ENCODE measurements at regions not wholly inside any gene's neighbourhood (a gene's known extent, or its start where the extent isn't known, plus 50 kb on each side); places are given as distances from the start of the nearest gene placed in this dataset.

GRCh38 chr22:47284822-47285221, 522.4 kb downstream of the TBC1D22A start:
- no peaks in the 10 kb centered on the region for H3K9me3 ChIP-seq (ENCODE audit: low read depth)
- no peak for TF ChIP-seq CTCF (IDR thresholded peaks at IDR 0.05; ENCODE audit: low read depth, low read length)
- H3K27ac ChIP-seq, result no peak overlapping the region
- DNase-seq (ENCODE audit: low read depth in 1 of 2, low spot score in 1 of 2), result no peak
- H3K27me3 ChIP-seq, result no peaks in the 10 kb centered on the region
- no peaks in the 10 kb centered on the region for H3K4me1 ChIP-seq (ENCODE audit: low read depth)
- H3K36me3 ChIP-seq, result no peaks in the 10 kb centered on the region
- H3K4me3 ChIP-seq, result no peak overlapping the region

- H3K4me3 ChIP-seq, result no peak overlapping the region
- no peaks in the 10 kb centered on the region for H3K4me1 ChIP-seq (ENCODE audit: low read depth)
- no peaks in the 10 kb centered on the region for H3K36me3 ChIP-seq
- no peak for DNase-seq (ENCODE audit: low read depth in 1 of 2, low spot score in 1 of 2)
- TF ChIP-seq CTCF (IDR thresholded peaks at IDR 0.05; ENCODE audit: low read depth, low read length), result no peak
- no peaks in the 10 kb centered on the region for H3K27me3 ChIP-seq
- H3K27ac ChIP-seq, result no peak overlapping the region
- no peaks in the 10 kb centered on the region for H3K9me3 ChIP-seq (ENCODE audit: low read depth)
These were observed 521.9 kb downstream of the TBC1D22A start for GRCh38 chr22:47284360-47284759.

- Histone ChIP-seq H3K27ac (no peak overlapping the region), H3K4me1 (ENCODE audit: low read depth) (no peaks in the 10 kb centered on the region), H3K27me3 (no peaks in the 10 kb centered on the region), H3K36me3 (no peaks in the 10 kb centered on the region), H3K9me3 (ENCODE audit: low read depth) (no peaks in the 10 kb centered on the region), H3K4me3 (no peak overlapping the region)
- no peak for DNase-seq (ENCODE audit: low read depth in 1 of 2, low spot score in 1 of 2)
- no peak for TF ChIP-seq CTCF (IDR thresholded peaks at IDR 0.05; ENCODE audit: low read depth, low read length)
These were observed 521.3 kb downstream of the TBC1D22A start for GRCh38 chr22:47283616-47284270.

GRCh38 chr22:47282851-47283250, 520.4 kb downstream of the TBC1D22A start:
- DNase-seq (ENCODE audit: low read depth in 1 of 2, low spot score in 1 of 2), result no peak
- Histone ChIP-seq H3K9me3 (ENCODE audit: low read depth) (no peaks in the 10 kb centered on the region), H3K4me3 (no peak overlapping the region), H3K27ac (no peak overlapping the region), H3K4me1 (ENCODE audit: low read depth) (no peaks in the 10 kb centered on the region), H3K36me3 (no peaks in the 10 kb centered on the region), H3K27me3 (no peaks in the 10 kb centered on the region)
- no peak for TF ChIP-seq CTCF (IDR thresholded peaks at IDR 0.05; ENCODE audit: low read depth, low read length)

- no peak for TF ChIP-seq CTCF (IDR thresholded peaks at IDR 0.05; ENCODE audit: low read depth, low read length)
These were observed 519.9 kb downstream of the TBC1D22A start for GRCh38 chr22:47282366-47282765.

More at GRCh38 chr22:47282366-47282765, 519.9 kb downstream of the TBC1D22A start:
- Histone ChIP-seq H3K36me3 (no peaks in the 10 kb centered on the region), H3K4me3 (no peak overlapping the region), H3K9me3 (ENCODE audit: low read depth) (no peaks in the 10 kb centered on the region), H3K27ac (no peak overlapping the region), H3K4me1 (ENCODE audit: low read depth) (no peaks in the 10 kb centered on the region), H3K27me3 (no peaks in the 10 kb centered on the region)
- no peak for DNase-seq (ENCODE audit: low read depth in 1 of 2, low spot score in 1 of 2)
